ENCODE measurements at regions not wholly inside any gene's neighbourhood (a gene's known extent, or its start where the extent isn't known, plus 50 kb on each side); places are given as distances from the start of the nearest gene placed in this dataset.

DNA sequence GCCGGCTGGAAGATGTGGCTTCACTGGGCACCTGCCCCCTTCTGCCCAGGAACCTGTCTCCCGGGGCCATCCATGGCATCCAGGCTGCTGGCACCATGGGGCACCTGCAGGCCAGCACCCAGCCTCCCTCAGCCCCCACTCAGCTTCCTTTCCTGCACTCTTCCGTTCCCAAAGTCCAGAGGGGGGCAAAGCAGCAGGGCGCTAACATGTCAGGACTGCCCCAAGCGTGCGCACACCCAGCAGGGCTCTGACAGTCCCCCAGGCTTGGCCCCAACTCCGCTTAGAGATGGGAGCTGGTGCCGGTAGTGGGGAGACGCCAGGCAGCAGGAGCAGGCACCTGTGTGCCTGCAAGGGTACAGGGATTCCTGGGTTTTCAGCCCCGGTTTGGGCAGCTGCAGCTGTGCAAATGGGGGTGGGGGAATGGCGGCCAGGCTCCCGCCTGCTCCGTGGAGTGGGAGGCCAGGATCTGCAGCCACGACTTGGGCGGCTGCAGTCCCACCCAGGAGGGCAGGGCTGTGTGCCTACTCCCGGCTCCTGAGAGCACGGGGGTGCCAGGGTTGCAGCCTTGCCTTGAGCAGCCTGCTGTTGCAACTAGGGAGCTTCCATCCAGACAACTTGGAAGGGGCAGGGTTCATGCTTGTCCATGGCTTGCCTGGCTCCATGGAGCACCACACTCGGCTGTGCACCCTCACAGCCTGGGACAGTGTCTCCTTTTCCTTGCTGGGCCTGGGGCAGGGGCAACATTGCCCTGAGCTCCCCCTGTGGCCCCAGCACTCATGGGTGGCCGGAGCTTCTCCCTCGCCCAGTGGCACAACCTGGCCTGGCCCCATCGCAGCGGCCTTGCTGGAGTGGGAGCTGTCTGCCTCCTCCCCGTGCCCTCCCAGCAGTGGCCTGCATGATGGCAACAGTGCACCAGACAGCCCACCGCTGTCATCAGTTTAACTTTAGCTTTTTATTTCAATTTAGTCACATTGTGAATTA, 561.1 kb downstream of the MTRR start:
- no peak overlapping the region for H3K4me3 ChIP-seq (ENCODE audit: low read length)
- no peak overlapping the region for H3K27ac Mint-ChIP-seq
- H3K36me3 ChIP-seq (ENCODE audit: control insufficient read depth, insufficient read depth, low read length): no peaks in the 10 kb centered on the region
- no peaks in the 10 kb centered on the region for H3K4me1 ChIP-seq (ENCODE audit: control insufficient read depth, insufficient read depth, low read length)
- no peak for ATAC-seq
- no peaks in the 10 kb centered on the region for H3K27me3 Mint-ChIP-seq (ENCODE audit: low read depth in 2 of 2)
- H3K4me3 Mint-ChIP-seq: no peak overlapping the region
- 92% methylated on average over 23 of the region's 24 CpGs for WGBS (ENCODE audit: insufficient coverage)
- peaks cover 2 to 6% of the 10 kb centered on the region in 2 donors for H3K9me3 Mint-ChIP-seq
- no peaks in the 10 kb centered on the region for H3K36me3 Mint-ChIP-seq
- intact Hi-C loops (cut with micrococcal nuclease): no loop called here
- no peak overlapping the region for H3K27ac ChIP-seq (ENCODE audit: low read length)
- H3K9me3 ChIP-seq (ENCODE audit: control insufficient read depth, insufficient read depth, low read length): no peaks in the 10 kb centered on the region
- TF ChIP-seq, protein P1, sequence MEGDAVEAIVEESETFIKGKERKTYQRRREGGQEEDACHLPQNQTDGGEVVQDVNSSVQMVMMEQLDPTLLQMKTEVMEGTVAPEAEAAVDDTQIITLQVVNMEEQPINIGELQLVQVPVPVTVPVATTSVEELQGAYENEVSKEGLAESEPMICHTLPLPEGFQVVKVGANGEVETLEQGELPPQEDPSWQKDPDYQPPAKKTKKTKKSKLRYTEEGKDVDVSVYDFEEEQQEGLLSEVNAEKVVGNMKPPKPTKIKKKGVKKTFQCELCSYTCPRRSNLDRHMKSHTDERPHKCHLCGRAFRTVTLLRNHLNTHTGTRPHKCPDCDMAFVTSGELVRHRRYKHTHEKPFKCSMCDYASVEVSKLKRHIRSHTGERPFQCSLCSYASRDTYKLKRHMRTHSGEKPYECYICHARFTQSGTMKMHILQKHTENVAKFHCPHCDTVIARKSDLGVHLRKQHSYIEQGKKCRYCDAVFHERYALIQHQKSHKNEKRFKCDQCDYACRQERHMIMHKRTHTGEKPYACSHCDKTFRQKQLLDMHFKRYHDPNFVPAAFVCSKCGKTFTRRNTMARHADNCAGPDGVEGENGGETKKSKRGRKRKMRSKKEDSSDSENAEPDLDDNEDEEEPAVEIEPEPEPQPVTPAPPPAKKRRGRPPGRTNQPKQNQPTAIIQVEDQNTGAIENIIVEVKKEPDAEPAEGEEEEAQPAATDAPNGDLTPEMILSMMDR (IDR thresholded peaks at IDR 0.05): no peak
- no peaks in the 10 kb centered on the region for H3K27me3 ChIP-seq (ENCODE audit: control insufficient read depth, insufficient read depth, low read length)
- no peak for DNase-seq
- no peaks in the 10 kb centered on the region for H3K4me1 Mint-ChIP-seq

GRCh38 chr5:8434501-8434900, 565.6 kb downstream of the MTRR start:
- Mint-ChIP-seq H3K36me3 (peaks cover 6% of the 10 kb centered on the region), H3K4me1 (no peaks in the 10 kb centered on the region), H3K27me3 (ENCODE audit: low read depth in 2 of 2) (no peaks in the 10 kb centered on the region), H3K27ac (no peak overlapping the region), H3K4me3 (no peak overlapping the region), H3K9me3 (peaks cover 4 to 9% of the 10 kb centered on the region in 2 donors)
- TF ChIP-seq, protein P1 (IDR thresholded peaks at IDR 0.05): no peak
- ATAC-seq: no peak
- H3K27me3 ChIP-seq (ENCODE audit: control insufficient read depth, insufficient read depth, low read length): no peaks in the 10 kb centered on the region
- WGBS (ENCODE audit: insufficient coverage): 97% methylated on average over 2 of the region's 2 CpGs
- DNase-seq: no peak
- no peak overlapping the region for H3K4me3 ChIP-seq (ENCODE audit: low read length)
- no peaks in the 10 kb centered on the region for H3K36me3 ChIP-seq (ENCODE audit: control insufficient read depth, insufficient read depth, low read length)
- no peaks in the 10 kb centered on the region for H3K9me3 ChIP-seq (ENCODE audit: control insufficient read depth, insufficient read depth, low read length)
- no peak overlapping the region for H3K27ac ChIP-seq (ENCODE audit: low read length)
- intact Hi-C loops (cut with micrococcal nuclease): no loop called here
- H3K4me1 ChIP-seq (ENCODE audit: control insufficient read depth, insufficient read depth, low read length): no peaks in the 10 kb centered on the region

- Histone ChIP-seq H3K27ac (ENCODE audit: low read length) (no peak overlapping the region), H3K4me3 (ENCODE audit: low read length) (no peak overlapping the region), H3K4me1 (ENCODE audit: control insufficient read depth, insufficient read depth, low read length) (no peaks in the 10 kb centered on the region), H3K27me3 (ENCODE audit: control insufficient read depth, insufficient read depth, low read length) (no peaks in the 10 kb centered on the region), H3K9me3 (ENCODE audit: control insufficient read depth, insufficient read depth, low read length) (no peaks in the 10 kb centered on the region), H3K36me3 (ENCODE audit: control insufficient read depth, insufficient read depth, low read length) (no peaks in the 10 kb centered on the region)
- WGBS (ENCODE audit: insufficient coverage): 82% methylated on average over 1 of the region's 1 CpG
- Mint-ChIP-seq H3K36me3 (peaks cover 6% of the 10 kb centered on the region), H3K27me3 (ENCODE audit: low read depth in 2 of 2) (no peaks in the 10 kb centered on the region), H3K27ac (no peak overlapping the region), H3K4me3 (no peak overlapping the region), H3K4me1 (no peaks in the 10 kb centered on the region), H3K9me3 (peaks cover 6 to 12% of the 10 kb centered on the region in 2 donors)
- intact Hi-C loops (cut with micrococcal nuclease): no loop called here
- TF ChIP-seq, protein P1 (IDR thresholded peaks at IDR 0.05): no peak
- DNase-seq: no peak
- no peak for ATAC-seq
Observed at GRCh38 chr5:8436924-8437323, 568.0 kb downstream of the MTRR start.

All from natural killer cell (primary cell).